ENCODE measurements at regions not wholly inside any gene's neighbourhood (a gene's known extent, or its start where the extent isn't known, plus 50 kb on each side); places are given as distances from the start of the nearest gene placed in this dataset.

GRCh38 chr12:89872922-89873630 lies 164.4 kb upstream of the ATP2B1 start (continued):
- no peak for TF ChIP-seq ZBTB11 (CRISPR knock-in tag; IDR thresholded peaks at IDR 0.05)
- no peak for TF ChIP-seq CTCF (IDR thresholded peaks at IDR 0.05 in 2 of 3, conservative IDR thresholded peaks at IDR 0.05 in 1 of 3; ENCODE audit: control insufficient read depth in 2 of 3, extremely low read depth in 1 of 3, insufficient read depth in 1 of 3, low read depth in 3 of 3, low read length in 3 of 3)
- no peak for TF ChIP-seq NBN (IDR thresholded peaks at IDR 0.05)

- H2AFZ ChIP-seq (ENCODE audit: control insufficient read depth, low read depth, low read length): no peak overlapping the region
- H3K9ac ChIP-seq (ENCODE audit: control insufficient read depth, insufficient read depth, low read length): no peak overlapping the region
- 65% methylated on average over 6 of the region's 6 CpGs for WGBS (ENCODE audit: insufficient coverage, insufficient replicate concordance, low lambda C conversion rate, missing lambda C conversion rate)
- POLR2A ChIA-PET: interaction anchor here (1.0 kb wide), 1 partner anchor 160 kb away, joined by 3 read pairs; no protein-coding TSS in a partner anchor
- in situ Hi-C loops (cut with MboI) (no loop called here), intact Hi-C loops (cut with micrococcal nuclease; ENCODE audit: unreplicated experiment) (no loop called here)
- no peak overlapping the region for H3K27ac ChIP-seq (ENCODE audit: control insufficient read depth, insufficient read depth)
- DNase-seq (ENCODE audit: low read depth, low spot score): no peak
- ATAC-seq: no peak
- H3K27me3 ChIP-seq (replicated peaks in 1 of 2; ENCODE audit: control insufficient read depth in 2 of 2, insufficient read depth in 2 of 2, low read length in 1 of 2): no peaks in the 10 kb centered on the region
- no peak overlapping the region for H3K4me2 ChIP-seq (ENCODE audit: control insufficient read depth, insufficient read depth)
- peaks cover 4% of the 10 kb centered on the region; the same call in 1 of the 2 replicates for H3K4me1 ChIP-seq (ENCODE audit: control insufficient read depth, insufficient read depth, low read length)
- H3K4me3 ChIP-seq: no peak overlapping the region
- RAD21 ChIA-PET (ENCODE audit: unreplicated experiment): no interaction called here
- H3K9me3 ChIP-seq (replicated peaks; ENCODE audit: control insufficient read depth, insufficient read depth, low read length): peaks cover 5% of the 10 kb centered on the region
- SMC1A ChIA-PET (ENCODE audit: uncharacterized antibody, unreplicated experiment): no interaction called here
- H4K20me1 ChIP-seq (ENCODE audit: control insufficient read depth, insufficient read depth): no peaks in the 10 kb centered on the region
- CTCF ChIA-PET: no interaction called here
- no peaks in the 10 kb centered on the region for H3K79me2 ChIP-seq (ENCODE audit: control insufficient read depth, insufficient read depth, low read length)
- H3K36me3 ChIP-seq (ENCODE audit: control insufficient read depth in 2 of 2, insufficient read depth in 2 of 2, low read length in 1 of 2): no peaks in the 10 kb centered on the region
- BruUV-seq (replicated peaks): no TSS peak
- FAIRE-seq: no peak
- TF ChIP-seq RELB (IDR thresholded peaks at IDR 0.05; ENCODE audit: low read depth): no peak
- TF ChIP-seq SRF (IDR thresholded peaks at IDR 0.05; ENCODE audit: low read depth in 2 of 2, low read length in 2 of 2): no peak
- TF ChIP-seq ZBTB33 (IDR thresholded peaks at IDR 0.05): peak; percentile 45; the same call in 1 of the 2 replicates
Measured at GRCh38 chr12:89870413-89871184, 162.0 kb upstream of the ATP2B1 start.

Measured in GM12878 (cell line).